Adrenal gland (tissue), 9 donors: ENCODE measurements at regions not wholly inside any gene's neighbourhood (a gene's known extent, or its start where the extent isn't known, plus 50 kb on each side); places are given as distances from the start of the nearest gene placed in this dataset.

Experiments used
- DNase-seq, 7 donors: peaks; one replicate each; pipeline ENCODE4 v3.0.0-alpha.2; 2019 to 2020
- H3K27ac ChIP-seq, 5 donors: fragments of 200-600 bp; sonication (generic) in 4 of 5; 1 replicate in 3 of 5; 2 replicates in 2 of 5; pipeline versions ENCODE4 v1.5.1 to v1.8.0; 2016 to 2020; ENCODE audit warnings: mild to moderate bottlenecking in 1 of 5
- H3K27me3 ChIP-seq: fragments of 200-600 bp; 2 replicates; pipeline ENCODE4 v1.8.0; 2021
- H3K36me3 ChIP-seq, 2 donors: fragments of 200-600 bp; replicated peaks in 1 of 2; 1 replicate in 1 of 2; 2 replicates in 1 of 2; pipeline versions ENCODE4 v1.5.1 to v1.8.0; 2018 to 2022
- H3K4me1 ChIP-seq, 2 donors: fragments of 200-600 bp; replicated peaks in 1 of 2; 1 replicate in 1 of 2; 2 replicates in 1 of 2; pipeline versions ENCODE4 v1.5.1 to v1.8.0; 2018 to 2021
- H3K4me3 ChIP-seq, 4 donors: fragments of 200-600 bp; sonication (generic) in 3 of 4; one replicate each; pipeline ENCODE4 v1.5.1; 2016 to 2018
- H3K9me3 ChIP-seq, 3 donors: fragments of 200-600 bp; sonication (generic) in 1 of 3; replicated peaks in 1 of 3; 1 replicate in 2 of 3; 2 replicates in 1 of 3; pipeline versions ENCODE4 v1.5.1 to v1.8.0; 2016 to 2021
- CTCF ChIP-seq, 6 experiments: fragments of 450-650 bp in 4 of 6; fragments of 200-600 bp in 2 of 6; sonication (generic) in 1 of 6; IDR thresholded peaks; 1 replicate in 5 of 6; 2 replicates in 1 of 6; pipeline versions ENCODE4 v1.5.1 to v1.8.0; 2016 to 2021; ENCODE audit warnings: antibody characterized with exemption in 6 of 6, mild to moderate bottlenecking in 2 of 6, moderate library complexity in 1 of 6
- POLR2A ChIP-seq, 2 donors: fragments of 450-650 bp; IDR thresholded peaks; one replicate each; pipeline ENCODE4 v1.6.1; 2017; ENCODE audit warnings: antibody characterized with exemption in 2 of 2, mild to moderate bottlenecking in 2 of 2, moderate library complexity in 1 of 2
- WGBS, 4 donors: extraction: QIAGEN DNeasy Blood & Tissue Kit in 2 of 4; methylation state at CpG; one replicate each; pipeline versions ENCODE4 v1.1.5 to v1.1.7; 2013 to 2017; 5-methylcytosine and 5-hydroxymethylcytosine counted together
- intact Hi-C, 2 donors: fragments of 100-400 bp; cut with DNase I; formaldehyde crosslinking; loops; one replicate each; pipeline versions ENCODE4 v1.14.1 to v1.15.0; 2022 to 2023
- donor health status: healthy with polysubstance abuse.
- donor health status: Bipolar disorder and iron deficiency.
- donor health status: DM: yes; HTN: yes; CAD: no.
- donor health status: DM: no; HTN: no; CAD: no.
- donor health status: DM: no; HTN: no; CAD: no.

DNA sequence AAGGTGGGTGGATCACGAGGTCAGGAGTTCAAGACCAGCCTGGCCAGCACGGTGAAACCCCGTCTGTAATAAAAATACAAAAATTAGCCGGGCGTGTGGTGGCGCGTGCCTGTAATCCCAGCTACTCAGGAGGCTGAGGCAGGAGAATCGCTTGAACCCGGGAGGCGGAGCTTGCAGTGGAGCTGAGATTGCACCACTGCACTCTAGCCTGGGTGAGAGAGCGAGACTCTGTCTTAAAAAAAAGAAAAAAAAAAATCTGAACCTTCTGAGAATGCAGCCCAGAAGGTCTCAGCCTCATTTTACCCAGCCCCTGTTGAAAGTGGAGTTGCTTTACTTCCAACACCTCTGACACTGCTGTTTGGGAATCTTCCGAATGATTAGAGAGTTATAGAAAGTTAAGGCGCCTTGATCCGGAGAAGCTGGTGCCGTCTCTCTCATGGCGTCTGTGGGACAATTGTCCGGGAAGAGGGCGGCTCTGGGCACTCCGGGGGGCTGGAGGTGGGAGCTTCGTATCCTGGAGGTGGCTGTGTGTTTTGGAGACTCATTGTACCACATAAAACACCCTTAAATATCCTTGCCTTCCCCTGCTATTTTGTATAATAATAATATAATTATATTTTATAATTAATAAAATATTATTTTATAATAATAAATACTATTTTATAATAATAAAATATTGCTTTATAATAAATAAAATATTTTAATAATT, 92.7 kb upstream of the PPP2R3B start:
- no peaks in the 10 kb centered on the region for H3K4me1 ChIP-seq
- H3K9me3 ChIP-seq, result no peaks in the 10 kb centered on the region
- WGBS, 4 donors, result 87 to 93% (median 90%) methylated on average over 20 of the region's 20 CpGs
- intact Hi-C loops, result no loop called here
- no peak overlapping the region for H3K4me3 ChIP-seq
- peaks cover 4% of the 10 kb centered on the region for H3K27me3 ChIP-seq
- no peak overlapping the region for H3K27ac ChIP-seq
- DNase-seq, result no peak
- H3K36me3 ChIP-seq, result no peaks in the 10 kb centered on the region
- TF ChIP-seq POLR2A (IDR thresholded peaks at IDR 0.05) (no peak), CTCF (IDR thresholded peaks at IDR 0.05) (no peak)

GRCh38 chrX:480861-481417, 94.2 kb upstream of the PPP2R3B start:
- TF ChIP-seq CTCF (IDR thresholded peaks at IDR 0.05), result no peak
- TF ChIP-seq POLR2A (IDR thresholded peaks at IDR 0.05), result no peak
- intact Hi-C loops, result no loop called here
- Histone ChIP-seq H3K27ac (no peak overlapping the region), H3K4me1 (no peaks in the 10 kb centered on the region), H3K9me3 (no peaks in the 10 kb centered on the region), H3K27me3 (peaks cover 4% of the 10 kb centered on the region), H3K36me3 (no peaks in the 10 kb centered on the region), H3K4me3 (no peak overlapping the region)
- DNase-seq, result no peak
- 78 to 90% (median 88%) methylated on average over 5 to 7 of the region's 7 CpGs for WGBS, 4 donors

DNA sequence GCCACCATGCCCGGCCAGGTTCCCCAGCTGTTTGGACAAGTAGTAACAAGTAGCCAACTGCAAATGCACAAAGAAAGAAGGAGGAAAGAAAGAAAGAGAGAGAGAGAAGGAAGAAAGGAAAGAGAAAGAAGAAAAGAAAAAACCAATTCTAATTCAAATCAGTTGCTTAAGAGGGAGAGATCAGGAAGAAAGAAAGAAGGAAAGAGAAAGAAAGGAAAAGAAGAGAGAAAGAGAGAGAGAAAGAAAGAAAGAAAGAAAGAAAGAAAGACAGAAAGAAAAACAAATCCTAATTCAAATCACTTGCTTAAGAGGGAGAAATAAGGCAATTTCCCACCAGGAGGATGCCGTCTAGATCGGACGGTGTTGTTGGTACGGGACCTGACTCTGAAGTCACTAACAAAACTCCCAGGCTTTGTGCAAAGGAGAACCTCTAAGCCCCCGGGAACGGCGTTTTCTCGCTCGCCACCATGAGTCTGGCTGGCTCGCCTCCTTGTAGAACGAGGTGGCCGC, 95.5 kb upstream of the PPP2R3B start:
- intact Hi-C loops, result no loop called here
- WGBS, 4 donors, result 59 to 80% (median 61%) methylated on average over 13 of the region's 13 CpGs
- no peak for DNase-seq
- no peak overlapping the region for H3K27ac ChIP-seq
- peaks cover 4% of the 10 kb centered on the region for H3K27me3 ChIP-seq
- H3K4me1 ChIP-seq, result no peaks in the 10 kb centered on the region
- TF ChIP-seq POLR2A (IDR thresholded peaks at IDR 0.05), result no peak
- TF ChIP-seq CTCF (IDR thresholded peaks at IDR 0.05), result no peak
- no peak overlapping the region for H3K4me3 ChIP-seq
- no peaks in the 10 kb centered on the region for H3K9me3 ChIP-seq
- H3K36me3 ChIP-seq, result no peaks in the 10 kb centered on the region

- Histone ChIP-seq H3K4me1 (no peaks in the 10 kb centered on the region), H3K27me3 (peaks cover 4% of the 10 kb centered on the region), H3K9me3 (no peaks in the 10 kb centered on the region), H3K27ac (no peak overlapping the region), H3K36me3 (no peaks in the 10 kb centered on the region), H3K4me3 (no peak overlapping the region)
- no peak for DNase-seq
- TF ChIP-seq POLR2A (IDR thresholded peaks at IDR 0.05) (no peak), CTCF (IDR thresholded peaks at IDR 0.05) (no peak)
- WGBS, 4 donors, result 52 to 69% (median 64%) methylated on average over 23 of the region's 23 CpGs
- intact Hi-C loops, result no loop called here
Measured at GRCh38 chrX:482702-483203, 96.0 kb upstream of the PPP2R3B start.
